NT2/D1 (cell line): ENCODE measurements at regions not wholly inside any gene's neighbourhood (a gene's known extent, or its start where the extent isn't known, plus 50 kb on each side); places are given as distances from the start of the nearest gene placed in this dataset.
A peak's percentile ranks its signal among the peaks of the same experiment; 100 is the strongest.
"Not testable (repeated sequence)": the region's sequence is repeated elsewhere in the genome, so short reads cannot be mapped to it uniquely, and the experiment has no call there.

ENCODE experiments used
- DNase-seq: peaks from one replicate; pipeline ENCODE4 v3.0.0-alpha.2; 2011; ENCODE audit warnings: low read depth, low spot score
- H3K27me3 ChIP-seq: 2 replicates; pipeline ENCODE4 v1.6.0; 2011; ENCODE audit warnings: mild to moderate bottlenecking; ENCODE audit not compliant: insufficient read length, insufficient read depth
- H3K36me3 ChIP-seq: 2 replicates; pipeline ENCODE4 v1.6.1; 2011; ENCODE audit warnings: mild to moderate bottlenecking, low read length, mixed read lengths; ENCODE audit not compliant: insufficient read depth, insufficient read length
- H3K4me1 ChIP-seq: 2 replicates; pipeline ENCODE4 v1.5.1; 2011; ENCODE audit not compliant: insufficient read depth, insufficient read length
- H3K4me3 ChIP-seq: 2 replicates; pipeline ENCODE4 v1.5.1; 2011; ENCODE audit warnings: low read depth; ENCODE audit not compliant: insufficient read length
- H3K9ac ChIP-seq: 2 replicates; pipeline ENCODE4 v1.6.0; 2011; ENCODE audit warnings: low read depth; ENCODE audit not compliant: insufficient read length
- H3K9me3 ChIP-seq: 2 replicates; pipeline ENCODE4 v1.5.1; 2011; ENCODE audit warnings: mild to moderate bottlenecking, low read length; ENCODE audit not compliant: insufficient read depth
- SUZ12 ChIP-seq: IDR thresholded peaks from 2 replicates; pipeline ENCODE4 v1.6.1; 2011; ENCODE audit not compliant: insufficient read length, insufficient read depth; ENCODE audit errors: extremely low read depth
- YY1 ChIP-seq: IDR thresholded peaks from 2 replicates; pipeline ENCODE4 v1.6.1; 2011; ENCODE audit not compliant: insufficient read length, insufficient read depth
- ZNF274 ChIP-seq: IDR thresholded peaks from 2 replicates; pipeline ENCODE4 v1.6.1; 2011; ENCODE audit warnings: mild to moderate bottlenecking, low read depth, low read length

DNA sequence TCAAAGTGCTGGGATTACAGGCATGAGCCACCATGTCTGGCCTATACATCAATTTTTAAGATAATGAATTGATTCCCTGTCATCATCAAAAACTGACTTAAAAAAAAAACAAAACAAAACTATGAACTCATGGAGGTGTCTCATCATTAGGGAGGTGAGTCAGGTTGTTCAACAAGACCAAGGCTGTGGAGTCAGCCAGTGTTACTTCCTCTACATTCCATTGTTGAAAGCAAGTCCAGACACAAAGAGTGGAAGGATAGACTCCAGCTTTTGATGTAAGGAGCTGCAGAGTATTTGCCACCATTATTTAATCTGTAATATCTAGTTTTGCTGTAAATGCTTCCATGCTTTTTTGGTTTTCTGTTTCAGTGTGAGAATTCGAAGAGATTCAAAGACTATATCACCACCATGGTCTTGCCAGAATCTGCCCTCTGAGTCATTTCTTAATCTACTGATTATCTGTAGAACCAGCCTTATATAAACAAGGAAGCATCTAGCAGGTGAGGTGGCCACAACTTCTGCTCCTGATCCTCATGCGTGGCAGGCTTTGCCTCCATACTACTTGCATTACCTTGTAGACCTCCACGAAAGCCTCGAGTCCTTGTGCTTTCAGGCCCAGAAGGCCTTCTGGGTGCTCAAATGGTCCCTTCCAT lies 156.1 kb downstream of the FGF1 start:
- Histone ChIP-seq H3K36me3 (no peaks in the 10 kb centered on the region), H3K9ac (no peak overlapping the region)
- DNase-seq = no peak

DNA sequence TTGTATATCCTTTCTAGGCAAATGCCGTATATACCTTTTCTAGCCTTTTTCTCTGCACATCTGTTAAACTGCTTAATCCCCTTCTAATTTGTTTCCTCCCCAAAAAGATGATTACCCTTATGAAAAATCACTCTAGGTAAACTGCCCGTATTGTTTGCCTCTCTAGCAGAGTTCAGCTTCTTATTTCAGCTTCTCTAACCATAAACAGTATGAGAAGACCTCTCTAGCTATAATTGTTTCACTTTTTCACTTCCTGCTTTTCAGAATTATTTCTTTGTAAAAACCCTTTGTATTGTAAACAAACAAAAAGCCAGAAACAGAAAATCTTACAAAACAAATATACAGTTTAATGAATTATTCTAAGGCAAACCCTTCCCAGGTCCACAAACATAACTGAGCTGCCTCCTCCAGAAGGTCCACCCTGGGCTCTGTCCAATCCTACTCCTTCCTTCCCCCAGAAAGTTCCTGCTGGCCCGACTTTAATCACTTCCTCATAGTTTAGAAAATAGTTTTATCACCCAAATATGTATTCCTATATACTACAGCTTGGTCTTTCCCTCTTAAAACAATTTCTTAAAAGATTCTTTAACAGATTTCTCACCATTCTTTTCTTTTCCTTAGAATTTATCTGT lies 158.1 kb downstream of the FGF1 start:
- TF ChIP-seq YY1 (no peak), ZNF274 (no peak), SUZ12 (no peak)
- no peak for DNase-seq

More for the DNA sequence above, 156.1 kb downstream of the FGF1 start:
- Histone ChIP-seq H3K9me3 (peaks cover 3% of the 10 kb centered on the region), H3K27me3 (no peaks in the 10 kb centered on the region), H3K4me3 (no peak overlapping the region), H3K4me1 (no peaks in the 10 kb centered on the region)
- TF ChIP-seq ZNF274 = no peak
- TF ChIP-seq SUZ12 = no peak
- no peak for TF ChIP-seq YY1

DNA sequence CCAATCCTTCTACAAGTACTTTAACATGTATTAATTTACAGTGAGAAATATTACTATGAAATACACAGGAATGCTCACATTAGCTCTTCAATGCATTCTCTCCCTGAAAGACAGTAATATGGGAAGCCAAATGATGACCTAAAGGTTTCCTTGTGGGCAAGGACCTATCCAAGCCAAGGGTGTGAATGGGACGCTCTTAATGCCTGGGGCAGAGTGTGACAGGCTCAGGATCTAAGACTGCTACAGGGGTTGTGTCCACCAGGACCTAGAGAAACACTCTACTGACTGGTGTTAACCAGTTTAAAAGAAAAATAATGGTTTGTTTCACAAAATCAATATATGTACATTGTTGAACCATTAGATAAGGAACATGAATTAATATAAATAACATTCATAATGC lies 158.7 kb downstream of the FGF1 start:
- TF ChIP-seq YY1 (no peak), SUZ12 (no peak), ZNF274 (no peak)
- no peak for DNase-seq
- Histone ChIP-seq H3K36me3 (no peaks in the 10 kb centered on the region), H3K4me1 (no peaks in the 10 kb centered on the region), H3K27me3 (no peaks in the 10 kb centered on the region), H3K9ac (no peak overlapping the region), H3K9me3 (no peaks in the 10 kb centered on the region), H3K4me3 (no peak overlapping the region)

More for the DNA sequence above, 158.1 kb downstream of the FGF1 start:
- no peaks in the 10 kb centered on the region for H3K36me3 ChIP-seq
- H3K9me3 ChIP-seq = no peaks in the 10 kb centered on the region
- no peak overlapping the region for H3K9ac ChIP-seq
- H3K4me3 ChIP-seq = no peak overlapping the region
- H3K27me3 ChIP-seq = no peaks in the 10 kb centered on the region
- H3K4me1 ChIP-seq = no peaks in the 10 kb centered on the region

DNA sequence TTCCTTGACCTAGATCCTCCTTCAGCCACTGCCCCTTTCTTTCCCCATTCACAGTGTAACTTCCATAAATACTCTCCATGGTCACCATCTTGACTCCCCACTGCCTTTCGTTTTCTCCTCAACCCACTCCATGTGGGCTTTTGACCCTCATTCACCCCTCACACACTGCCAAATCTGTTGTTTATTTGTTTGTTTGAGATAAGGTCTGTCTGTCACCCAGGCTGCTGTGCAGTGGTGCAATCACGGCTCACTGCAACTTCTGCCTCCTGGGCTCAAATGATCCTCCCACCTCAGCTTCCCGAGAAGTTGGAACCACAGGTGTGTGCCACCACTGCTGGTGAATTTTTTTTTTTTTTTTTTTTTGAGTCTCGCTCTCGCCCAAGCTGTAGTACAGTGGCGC lies 162.9 kb downstream of the FGF1 start:
- no peak for TF ChIP-seq YY1
- TF ChIP-seq SUZ12 = no peak
- no peak for TF ChIP-seq ZNF274

DNA sequence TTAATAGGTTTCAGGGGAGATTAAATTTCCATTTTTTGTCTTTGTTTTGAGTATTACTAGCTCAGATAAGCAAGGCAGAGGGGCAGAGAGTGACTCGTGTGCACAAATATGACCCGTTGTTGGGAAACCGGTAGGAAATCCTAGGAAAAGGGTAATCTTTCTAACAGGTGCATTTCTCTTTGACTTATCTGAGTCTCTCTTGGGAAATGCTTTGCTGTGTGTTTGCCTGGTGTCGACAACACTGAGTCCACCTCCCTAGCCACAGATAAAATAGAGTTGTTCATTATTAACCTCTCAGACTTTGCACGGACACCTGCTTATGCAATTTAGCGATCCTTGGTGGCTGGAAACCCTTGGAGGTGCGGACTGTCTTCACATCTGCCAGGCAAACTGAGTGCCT lies 164.2 kb downstream of the FGF1 start:
- no peaks in the 10 kb centered on the region for H3K27me3 ChIP-seq
- no peak for DNase-seq
- H3K36me3 ChIP-seq = no peaks in the 10 kb centered on the region
- H3K4me3 ChIP-seq = no peak overlapping the region
- TF ChIP-seq YY1 (no peak), SUZ12 (no peak), ZNF274 (no peak)
- H3K9me3 ChIP-seq = peaks cover 10% of the 10 kb centered on the region
- no peak overlapping the region for H3K9ac ChIP-seq
- H3K4me1 ChIP-seq = no peaks in the 10 kb centered on the region

More for the DNA sequence above, 162.9 kb downstream of the FGF1 start:
- no peaks in the 10 kb centered on the region for H3K27me3 ChIP-seq
- no peak overlapping the region for H3K9ac ChIP-seq
- no peak overlapping the region for H3K4me3 ChIP-seq
- no peak for DNase-seq
- no peaks in the 10 kb centered on the region for H3K9me3 ChIP-seq
- H3K36me3 ChIP-seq = no peaks in the 10 kb centered on the region
- no peaks in the 10 kb centered on the region for H3K4me1 ChIP-seq

DNA sequence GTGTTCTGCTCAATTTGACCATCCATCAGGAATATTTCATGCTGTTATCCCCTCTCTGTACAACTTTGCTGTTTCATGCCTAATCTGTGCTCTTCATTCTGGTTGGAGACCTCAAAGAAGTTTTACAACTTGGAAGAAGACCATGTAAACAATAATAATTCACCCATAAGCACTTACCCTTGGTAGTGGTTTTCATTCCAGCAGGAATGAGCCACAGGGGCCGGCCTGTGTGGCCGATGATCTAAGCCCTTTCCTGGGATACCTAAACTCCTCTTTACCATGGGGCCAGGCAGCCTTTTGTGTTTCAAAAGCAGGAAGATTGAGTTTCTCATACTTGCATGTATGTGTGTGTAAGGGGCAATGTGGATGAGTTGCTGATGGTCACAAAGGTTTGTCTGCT lies 165.0 kb downstream of the FGF1 start:
- H3K36me3 ChIP-seq = no peaks in the 10 kb centered on the region
- DNase-seq = peak; percentile 18

DNA sequence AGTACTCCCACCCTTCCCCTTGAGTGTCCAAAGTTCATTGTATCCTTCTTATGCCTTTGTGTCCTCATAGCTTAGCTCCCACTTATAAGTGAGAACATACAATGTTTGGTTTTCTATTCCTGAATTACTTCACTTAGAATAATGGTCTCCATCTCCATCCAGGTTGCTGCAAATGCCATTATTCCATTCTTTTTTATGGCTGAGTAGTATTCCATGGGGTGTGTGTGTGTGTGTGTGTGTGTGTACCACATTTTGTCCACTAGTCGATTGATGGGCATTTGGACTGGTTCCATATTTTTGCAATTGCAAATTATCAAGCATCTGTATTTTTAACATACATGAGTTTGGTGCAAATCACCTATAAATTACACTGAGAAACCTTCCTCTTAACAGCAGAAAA lies 166.0 kb downstream of the FGF1 start:
- not testable (repeated sequence) for H3K27me3 ChIP-seq, H3K36me3 ChIP-seq, H3K9ac ChIP-seq, H3K4me3 ChIP-seq, DNase-seq, H3K4me1 ChIP-seq
- H3K9me3 ChIP-seq = peaks cover 17% of the 10 kb centered on the region

More for the DNA sequence above, 165.0 kb downstream of the FGF1 start:
- Histone ChIP-seq H3K9me3 (peaks cover 15% of the 10 kb centered on the region), H3K27me3 (no peaks in the 10 kb centered on the region), H3K4me1 (no peaks in the 10 kb centered on the region), H3K4me3 (no peak overlapping the region), H3K9ac (no peak overlapping the region)
- no peak for TF ChIP-seq ZNF274
- no peak for TF ChIP-seq SUZ12
- no peak for TF ChIP-seq YY1
